ENCODE measurements at regions not wholly inside any gene's neighbourhood (a gene's known extent, or its start where the extent isn't known, plus 50 kb on each side); places are given as distances from the start of the nearest gene placed in this dataset.

DNA sequence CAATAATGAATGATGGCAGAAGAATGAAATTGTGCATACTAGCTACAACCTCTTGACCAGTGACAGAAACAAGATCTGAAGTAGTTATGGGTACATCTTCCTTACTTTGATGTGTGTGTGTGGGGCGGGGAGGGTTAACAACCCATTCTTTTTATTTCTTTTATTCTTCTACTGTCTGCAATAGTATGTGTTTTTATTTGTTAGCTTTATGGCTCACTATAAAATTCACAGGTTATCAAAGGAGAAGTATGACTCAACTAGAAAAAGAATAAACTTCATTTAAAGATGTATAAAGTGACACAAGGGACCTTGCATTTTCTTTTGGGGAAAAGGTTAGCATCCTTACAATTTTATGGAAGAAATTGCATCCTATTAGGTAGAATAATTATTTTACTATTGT, 430.5 kb downstream of the DAD1 start:
- H4K20me1 ChIP-seq (ENCODE audit: insufficient read depth): no peaks in the 10 kb centered on the region
- DNase-seq (ENCODE audit: low read depth, low spot score) (no peak), ATAC-seq (no peak)
- RAD21 ChIA-PET (ENCODE audit: low non-redundant PET in 1 of 2, low total read pairs in 2 of 2, uncharacterized antibody in 2 of 2, unreplicated experiment in 2 of 2): no interaction called here
- no peaks in the 10 kb centered on the region for H3K9me3 ChIP-seq (ENCODE audit: control insufficient read depth in 1 of 2, insufficient read depth in 1 of 2, low read depth in 1 of 2, low read length in 2 of 2)
- POLR2A ChIA-PET: no interaction called here
- H3K9me2 ChIP-seq (ENCODE audit: insufficient read depth): no peaks in the 10 kb centered on the region
- H3K27me3 ChIP-seq (ENCODE audit: insufficient read depth, low read length): peaks cover 21% of the 10 kb centered on the region
- no TSS peak for BruUV-seq (replicated peaks)
- intact Hi-C loops (cut with micrococcal nuclease): no loop called here
- no peaks in the 10 kb centered on the region for H3K4me1 ChIP-seq (ENCODE audit: control insufficient read depth in 1 of 2, insufficient read depth in 2 of 2, low read length in 2 of 2)
- CTCF ChIA-PET: interaction anchor here (0.8 to 2.4 kb wide), 2 partner anchors 27 to 42 kb away, joined by 4 to 8 read pairs; no protein-coding TSS in a partner anchor
- H2AFZ ChIP-seq (ENCODE audit: low read depth, low read length, poor library complexity, severe bottlenecking): no peak overlapping the region
- no peak overlapping the region for H3K9ac ChIP-seq (ENCODE audit: low read length)
- H3K4me2 ChIP-seq (ENCODE audit: low read length): no peak overlapping the region
- H3K36me3 ChIP-seq (ENCODE audit: control insufficient read depth in 1 of 2, insufficient read depth in 2 of 2, low read length in 2 of 2): no peaks in the 10 kb centered on the region
- TF ChIP-seq ELF1 (IDR thresholded peaks at IDR 0.05; ENCODE audit: borderline replicate concordance, low read depth) (no peak), JUND (IDR thresholded peaks at IDR 0.05) (no peak), RAD21 (IDR thresholded peaks at IDR 0.05; ENCODE audit: low read depth) (no peak), POLR2AphosphoS5 (IDR thresholded peaks at IDR 0.05; ENCODE audit: low read depth, low read length) (no peak), SP1 (IDR thresholded peaks at IDR 0.05; ENCODE audit: low read depth) (no peak)
- TF ChIP-seq, protein P1, sequence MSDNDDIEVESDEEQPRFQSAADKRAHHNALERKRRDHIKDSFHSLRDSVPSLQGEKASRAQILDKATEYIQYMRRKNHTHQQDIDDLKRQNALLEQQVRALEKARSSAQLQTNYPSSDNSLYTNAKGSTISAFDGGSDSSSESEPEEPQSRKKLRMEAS (IDR thresholded peaks at IDR 0.05): no peak
- H3K27ac ChIP-seq (ENCODE audit: low read depth, low read length): no peak overlapping the region
- H3K79me2 ChIP-seq (ENCODE audit: insufficient read depth, low read length): no peaks in the 10 kb centered on the region
- H3K4me3 ChIP-seq (replicated peaks in 1 of 2; ENCODE audit: low read depth in 1 of 2, low read length in 2 of 2): no peak overlapping the region

DNA sequence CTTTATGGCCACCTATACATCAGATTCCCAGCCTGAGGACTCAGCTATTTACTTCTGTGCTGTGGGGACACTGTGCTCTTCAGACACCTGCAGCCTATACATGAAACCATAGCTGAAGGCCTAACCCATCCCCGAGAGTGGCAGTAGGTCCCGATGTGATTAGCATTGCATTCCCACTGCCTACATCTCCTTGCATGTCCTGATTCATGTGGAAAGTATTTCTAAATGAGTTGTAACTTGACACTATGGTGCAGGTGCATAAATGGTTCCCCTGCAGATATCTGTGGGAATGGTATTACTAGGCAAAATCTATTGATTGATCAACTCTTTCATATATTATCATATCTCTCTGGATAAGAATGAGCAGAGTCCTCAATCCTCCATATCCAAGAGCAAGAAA, 433.5 kb downstream of the DAD1 start:
- DNase-seq (ENCODE audit: low read depth, low spot score) (no peak), ATAC-seq (no peak)
- peaks cover 20% of the 10 kb centered on the region for H3K27me3 ChIP-seq (ENCODE audit: insufficient read depth, low read length)
- POLR2A ChIA-PET: no interaction called here
- H3K79me2 ChIP-seq (ENCODE audit: insufficient read depth, low read length): no peaks in the 10 kb centered on the region
- RAD21 ChIA-PET (ENCODE audit: low non-redundant PET in 1 of 2, low total read pairs in 2 of 2, uncharacterized antibody in 2 of 2, unreplicated experiment in 2 of 2): no interaction called here
- no peak overlapping the region for H2AFZ ChIP-seq (ENCODE audit: low read depth, low read length, poor library complexity, severe bottlenecking)
- H3K4me3 ChIP-seq (replicated peaks in 1 of 2; ENCODE audit: low read depth in 1 of 2, low read length in 2 of 2): no peak overlapping the region
- no peaks in the 10 kb centered on the region for H3K9me3 ChIP-seq (ENCODE audit: control insufficient read depth in 1 of 2, insufficient read depth in 1 of 2, low read depth in 1 of 2, low read length in 2 of 2)
- no TSS peak for BruUV-seq (replicated peaks)
- H3K9me2 ChIP-seq (ENCODE audit: insufficient read depth): no peaks in the 10 kb centered on the region
- no peaks in the 10 kb centered on the region for H3K36me3 ChIP-seq (ENCODE audit: control insufficient read depth in 1 of 2, insufficient read depth in 2 of 2, low read length in 2 of 2)
- no peak overlapping the region for H3K27ac ChIP-seq (ENCODE audit: low read depth, low read length)
- no peaks in the 10 kb centered on the region for H4K20me1 ChIP-seq (ENCODE audit: insufficient read depth)
- intact Hi-C loops (cut with micrococcal nuclease): no loop called here
- no peaks in the 10 kb centered on the region for H3K4me1 ChIP-seq (ENCODE audit: control insufficient read depth in 1 of 2, insufficient read depth in 2 of 2, low read length in 2 of 2)
- no peak overlapping the region for H3K4me2 ChIP-seq (ENCODE audit: low read length)
- CTCF ChIA-PET: no interaction called here
- H3K9ac ChIP-seq (ENCODE audit: low read length): no peak overlapping the region
- no peak for TF ChIP-seq TCF7L2 (IDR thresholded peaks at IDR 0.05; ENCODE audit: borderline replicate concordance, extremely low read depth, insufficient read depth, insufficient read length)
- TF ChIP-seq, protein P2, sequence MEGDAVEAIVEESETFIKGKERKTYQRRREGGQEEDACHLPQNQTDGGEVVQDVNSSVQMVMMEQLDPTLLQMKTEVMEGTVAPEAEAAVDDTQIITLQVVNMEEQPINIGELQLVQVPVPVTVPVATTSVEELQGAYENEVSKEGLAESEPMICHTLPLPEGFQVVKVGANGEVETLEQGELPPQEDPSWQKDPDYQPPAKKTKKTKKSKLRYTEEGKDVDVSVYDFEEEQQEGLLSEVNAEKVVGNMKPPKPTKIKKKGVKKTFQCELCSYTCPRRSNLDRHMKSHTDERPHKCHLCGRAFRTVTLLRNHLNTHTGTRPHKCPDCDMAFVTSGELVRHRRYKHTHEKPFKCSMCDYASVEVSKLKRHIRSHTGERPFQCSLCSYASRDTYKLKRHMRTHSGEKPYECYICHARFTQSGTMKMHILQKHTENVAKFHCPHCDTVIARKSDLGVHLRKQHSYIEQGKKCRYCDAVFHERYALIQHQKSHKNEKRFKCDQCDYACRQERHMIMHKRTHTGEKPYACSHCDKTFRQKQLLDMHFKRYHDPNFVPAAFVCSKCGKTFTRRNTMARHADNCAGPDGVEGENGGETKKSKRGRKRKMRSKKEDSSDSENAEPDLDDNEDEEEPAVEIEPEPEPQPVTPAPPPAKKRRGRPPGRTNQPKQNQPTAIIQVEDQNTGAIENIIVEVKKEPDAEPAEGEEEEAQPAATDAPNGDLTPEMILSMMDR (IDR thresholded peaks at IDR 0.05 in 2 of 3, conservative IDR thresholded peaks at IDR 0.05 in 1 of 3; ENCODE audit: borderline replicate concordance in 1 of 3, insufficient read depth in 1 of 3, low read depth in 2 of 3, low read length in 2 of 3): no peak
- TF ChIP-seq, protein P3, sequence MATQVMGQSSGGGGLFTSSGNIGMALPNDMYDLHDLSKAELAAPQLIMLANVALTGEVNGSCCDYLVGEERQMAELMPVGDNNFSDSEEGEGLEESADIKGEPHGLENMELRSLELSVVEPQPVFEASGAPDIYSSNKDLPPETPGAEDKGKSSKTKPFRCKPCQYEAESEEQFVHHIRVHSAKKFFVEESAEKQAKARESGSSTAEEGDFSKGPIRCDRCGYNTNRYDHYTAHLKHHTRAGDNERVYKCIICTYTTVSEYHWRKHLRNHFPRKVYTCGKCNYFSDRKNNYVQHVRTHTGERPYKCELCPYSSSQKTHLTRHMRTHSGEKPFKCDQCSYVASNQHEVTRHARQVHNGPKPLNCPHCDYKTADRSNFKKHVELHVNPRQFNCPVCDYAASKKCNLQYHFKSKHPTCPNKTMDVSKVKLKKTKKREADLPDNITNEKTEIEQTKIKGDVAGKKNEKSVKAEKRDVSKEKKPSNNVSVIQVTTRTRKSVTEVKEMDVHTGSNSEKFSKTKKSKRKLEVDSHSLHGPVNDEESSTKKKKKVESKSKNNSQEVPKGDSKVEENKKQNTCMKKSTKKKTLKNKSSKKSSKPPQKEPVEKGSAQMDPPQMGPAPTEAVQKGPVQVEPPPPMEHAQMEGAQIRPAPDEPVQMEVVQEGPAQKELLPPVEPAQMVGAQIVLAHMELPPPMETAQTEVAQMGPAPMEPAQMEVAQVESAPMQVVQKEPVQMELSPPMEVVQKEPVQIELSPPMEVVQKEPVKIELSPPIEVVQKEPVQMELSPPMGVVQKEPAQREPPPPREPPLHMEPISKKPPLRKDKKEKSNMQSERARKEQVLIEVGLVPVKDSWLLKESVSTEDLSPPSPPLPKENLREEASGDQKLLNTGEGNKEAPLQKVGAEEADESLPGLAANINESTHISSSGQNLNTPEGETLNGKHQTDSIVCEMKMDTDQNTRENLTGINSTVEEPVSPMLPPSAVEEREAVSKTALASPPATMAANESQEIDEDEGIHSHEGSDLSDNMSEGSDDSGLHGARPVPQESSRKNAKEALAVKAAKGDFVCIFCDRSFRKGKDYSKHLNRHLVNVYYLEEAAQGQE (IDR thresholded peaks at IDR 0.05; ENCODE audit: low read depth): no peak
